Naive thymus-derived CD4-positive, alpha-beta T cell (primary cell): ENCODE measurements at regions not wholly inside any gene's neighbourhood (a gene's known extent, or its start where the extent isn't known, plus 50 kb on each side); places are given as distances from the start of the nearest gene placed in this dataset.

Source experiments
- ATAC-seq: fragments of 150-1000 bp; cut with Tn5 transposase; 2 replicates; pipeline ENCODE4 v1.10.0; 2021; ENCODE audit warnings: mild to moderate bottlenecking, moderate library complexity
- CTCF ChIA-PET: fragments of 350-600 bp; sonication (Branson Sonifier 250); formaldehyde crosslinking; loops from one replicate; lab custom pipeline; 2021; ENCODE audit warnings: antibody characterized with exemption; lab: Charles Lee
- POLR2A ChIA-PET: fragments of 350-600 bp; sonication (Branson Sonifier 250); formaldehyde crosslinking; loops from one replicate; lab custom pipeline; 2021; ENCODE audit warnings: antibody characterized with exemption, inconsistent platforms; lab: Charles Lee
- DNase-seq, 9 donors: peaks; one replicate each; pipeline versions ENCODE4 v3.0.0 to v3.0.0-alpha.2; 2020 to 2022; ENCODE audit warnings: mixed read lengths in 1 of 9
- H3K27ac ChIP-seq: one replicate; pipeline ENCODE4 v1.7.0; 2013; ENCODE audit warnings: mild to moderate bottlenecking, low read depth, low read length, moderate library complexity
- H3K27me3 ChIP-seq, 2 donors: one replicate each; pipeline ENCODE4 v1.7.0; 2013; ENCODE audit warnings: low read length in 2 of 2, mild to moderate bottlenecking in 2 of 2, moderate library complexity in 2 of 2; ENCODE audit not compliant: control insufficient read depth in 2 of 2, insufficient read depth in 2 of 2
- H3K36me3 ChIP-seq, 3 experiments: 1 replicate in 2 of 3; 2 replicates in 1 of 3; pipeline ENCODE4 v1.7.0; 2013; ENCODE audit warnings: low read length in 3 of 3, mild to moderate bottlenecking in 3 of 3, moderate library complexity in 1 of 3; ENCODE audit not compliant: insufficient read depth in 3 of 3, control insufficient read depth in 2 of 3
- H3K4me1 ChIP-seq, 2 donors: one replicate each; pipeline ENCODE4 v1.7.0; 2013; ENCODE audit warnings: low read length in 2 of 2, mild to moderate bottlenecking in 2 of 2, moderate library complexity in 1 of 2; ENCODE audit not compliant: control insufficient read depth in 2 of 2, insufficient read depth in 2 of 2
- H3K4me3 ChIP-seq: 2 replicates; pipeline ENCODE4 v1.7.0; 2013; ENCODE audit warnings: mild to moderate bottlenecking, low read length
- H3K9me3 ChIP-seq, 3 experiments: 1 replicate in 2 of 3; 2 replicates in 1 of 3; pipeline ENCODE4 v1.7.0; 2013; ENCODE audit warnings: low read length in 3 of 3; ENCODE audit not compliant: control insufficient read depth in 2 of 3
- H3K27ac Mint-ChIP-seq, 9 donors: one replicate each; pipeline ENCODE4 v1.8.0; 2020 to 2022; ENCODE audit warnings: mixed read lengths in 9 of 9, mild to moderate bottlenecking in 8 of 9, moderate library complexity in 5 of 9, inconsistent platforms in 2 of 9
- H3K27me3 Mint-ChIP-seq, 5 donors: one replicate each; pipeline ENCODE4 v1.8.0; 2021 to 2022; ENCODE audit warnings: mixed read lengths in 5 of 5, mild to moderate bottlenecking in 1 of 5
- H3K36me3 Mint-ChIP-seq, 5 donors: one replicate each; pipeline ENCODE4 v1.8.0; 2020 to 2022; ENCODE audit warnings: mixed read lengths in 5 of 5, mild to moderate bottlenecking in 3 of 5, inconsistent platforms in 1 of 5
- H3K4me1 Mint-ChIP-seq, 7 donors: one replicate each; pipeline ENCODE4 v1.8.0; 2020 to 2022; ENCODE audit warnings: mixed read lengths in 7 of 7, mild to moderate bottlenecking in 3 of 7, inconsistent platforms in 1 of 7
- H3K4me3 Mint-ChIP-seq, 10 donors: one replicate each; pipeline ENCODE4 v1.8.0; 2020 to 2022; ENCODE audit warnings: mild to moderate bottlenecking in 10 of 10, mixed read lengths in 10 of 10, moderate library complexity in 6 of 10, inconsistent platforms in 2 of 10
- H3K9me3 Mint-ChIP-seq, 11 donors: one replicate each; pipeline ENCODE4 v1.8.0; 2020 to 2022; ENCODE audit warnings: mixed read lengths in 11 of 11, mild to moderate bottlenecking in 4 of 11, inconsistent platforms in 1 of 11, moderate library complexity in 1 of 11
- intact Hi-C, 2 donors: fragments of 100-400 bp; cut with micrococcal nuclease; formaldehyde crosslinking; loops; one replicate each; pipeline ENCODE4 v1.15.1; 2023

DNA sequence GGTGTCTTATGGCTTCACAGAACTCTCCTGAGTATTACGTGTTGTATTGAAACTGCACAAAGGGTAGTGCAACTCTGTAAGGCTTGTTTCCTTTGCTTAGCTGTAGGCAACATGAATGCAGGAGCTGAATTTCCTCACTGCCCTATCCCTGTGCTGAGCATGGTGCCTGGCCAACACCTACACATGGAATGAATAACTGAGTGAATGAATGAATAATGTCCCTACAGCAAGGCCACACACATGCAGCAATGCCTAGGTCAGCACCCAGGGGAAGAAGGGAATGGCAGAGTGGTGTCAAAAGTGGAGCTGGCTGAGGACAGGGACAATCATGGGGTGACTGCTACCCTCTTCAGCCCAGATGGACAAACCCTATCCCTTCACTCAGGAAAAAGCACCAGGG is 655.9 kb downstream of the PTPRU start:
- intact Hi-C loops: no loop called here
- Mint-ChIP-seq H3K9me3 (peaks cover 0 to 1% (median 0%) of the 10 kb centered on the region in 11 donors), H3K4me3 (no peak overlapping the region), H3K4me1 (no peaks in the 10 kb centered on the region), H3K36me3 (no peaks in the 10 kb centered on the region), H3K27me3 (peaks cover 6 to 52% (median 40%) of the 10 kb centered on the region in 5 donors), H3K27ac (no peak overlapping the region)
- no peak overlapping the region for H3K27ac ChIP-seq
- no peak overlapping the region for H3K4me3 ChIP-seq
- no peaks in the 10 kb centered on the region for H3K27me3 ChIP-seq
- H3K4me1 ChIP-seq: no peaks in the 10 kb centered on the region
- ChIA-PET CTCF (no interaction called here), POLR2A (no interaction called here)
- no peaks in the 10 kb centered on the region for H3K36me3 ChIP-seq
- H3K9me3 ChIP-seq: no peaks in the 10 kb centered on the region
- ATAC-seq (no peak), DNase-seq (no peak)

DNA sequence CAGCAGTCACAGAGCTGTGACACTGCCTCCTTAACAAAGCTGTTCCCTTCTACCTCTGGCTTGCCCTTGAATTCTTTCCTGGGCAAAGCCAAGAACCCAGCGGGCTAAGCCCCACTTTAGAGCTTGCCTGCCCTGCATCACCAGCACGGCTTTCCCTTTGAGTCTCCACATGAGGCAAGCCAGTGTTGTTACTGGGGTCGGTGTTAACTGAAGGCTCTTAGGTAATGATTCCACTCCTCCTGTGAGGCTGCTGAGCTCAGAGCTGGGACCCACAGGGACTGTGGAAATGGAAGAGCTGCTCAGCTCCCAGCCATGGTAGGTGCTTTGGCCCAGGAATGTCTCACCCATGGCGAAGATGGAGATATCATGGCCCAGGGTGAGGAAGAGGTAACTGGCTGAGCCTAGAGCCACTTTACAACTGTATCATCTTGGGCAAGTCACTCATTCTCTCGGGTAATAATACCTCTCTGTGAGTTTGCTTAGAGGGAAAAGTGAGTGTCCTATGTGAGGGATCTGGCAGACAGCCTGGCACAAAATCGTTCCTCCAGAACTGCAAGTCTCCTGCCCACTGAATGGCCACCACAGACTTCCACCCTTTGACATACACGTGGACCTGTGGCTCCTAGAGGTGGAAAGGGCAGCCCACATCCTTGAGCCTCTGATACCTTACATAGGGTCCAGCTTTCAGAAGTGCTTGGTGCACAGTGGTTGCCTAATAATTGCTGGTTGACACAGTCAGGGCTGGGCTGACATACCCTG is 654.1 kb downstream of the PTPRU start:
- CTCF ChIA-PET: no interaction called here
- POLR2A ChIA-PET: interaction anchor here (0.6 kb wide), 1 partner anchor 1230 kb away, joined by 6 read pairs; no protein-coding TSS in a partner anchor
- no peak overlapping the region for H3K27ac ChIP-seq
- DNase-seq (no peak), ATAC-seq (no peak)
- Mint-ChIP-seq H3K36me3 (no peaks in the 10 kb centered on the region), H3K27ac (no peak overlapping the region), H3K4me1 (no peaks in the 10 kb centered on the region), H3K9me3 (peaks cover 0 to 1% (median 0%) of the 10 kb centered on the region in 11 donors), H3K27me3 (peaks cover 5 to 39% (median 22%) of the 10 kb centered on the region in 5 donors), H3K4me3 (no peak overlapping the region)
- no peaks in the 10 kb centered on the region for H3K4me1 ChIP-seq
- no peaks in the 10 kb centered on the region for H3K36me3 ChIP-seq
- H3K4me3 ChIP-seq: no peak overlapping the region
- no peaks in the 10 kb centered on the region for H3K9me3 ChIP-seq
- intact Hi-C loops: no loop called here
- no peaks in the 10 kb centered on the region for H3K27me3 ChIP-seq

DNA sequence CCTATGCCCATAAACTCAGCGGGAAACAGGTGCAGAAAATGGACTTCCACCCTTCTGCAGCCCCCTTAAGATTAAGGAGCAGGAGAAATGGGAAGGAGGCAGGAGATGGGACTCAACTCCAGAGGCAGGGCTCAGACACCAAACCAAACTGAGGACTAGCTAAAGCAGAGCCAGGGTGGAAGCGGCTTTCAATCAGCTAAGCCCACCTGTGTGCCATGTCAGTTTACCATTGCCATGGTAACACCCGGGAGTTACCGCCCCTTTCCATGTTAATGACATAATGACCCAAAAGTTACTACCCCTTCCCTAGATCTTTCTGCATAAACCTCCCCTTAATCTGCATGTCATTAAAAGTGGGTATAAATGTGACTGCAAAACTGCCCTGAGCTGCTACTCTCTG is 653.5 kb downstream of the PTPRU start:
- Histone ChIP-seq H3K36me3 (no peaks in the 10 kb centered on the region), H3K27me3 (no peaks in the 10 kb centered on the region), H3K27ac (no peak overlapping the region), H3K4me1 (no peaks in the 10 kb centered on the region), H3K4me3 (no peak overlapping the region), H3K9me3 (no peaks in the 10 kb centered on the region)
- ChIA-PET CTCF (no interaction called here), POLR2A (interaction anchor here (0.6 kb wide), 1 partner anchor 1230 kb away, joined by 6 read pairs; no protein-coding TSS in a partner anchor)
- Mint-ChIP-seq H3K36me3 (no peaks in the 10 kb centered on the region), H3K9me3 (peaks cover 0 to 1% (median 0%) of the 10 kb centered on the region in 11 donors), H3K4me3 (no peak overlapping the region), H3K27ac (no peak overlapping the region), H3K27me3 (peaks cover 5 to 36% (median 16%) of the 10 kb centered on the region in 5 donors), H3K4me1 (no peaks in the 10 kb centered on the region)
- no peak for DNase-seq
- ATAC-seq: no peak
- intact Hi-C loops: no loop called here

DNA sequence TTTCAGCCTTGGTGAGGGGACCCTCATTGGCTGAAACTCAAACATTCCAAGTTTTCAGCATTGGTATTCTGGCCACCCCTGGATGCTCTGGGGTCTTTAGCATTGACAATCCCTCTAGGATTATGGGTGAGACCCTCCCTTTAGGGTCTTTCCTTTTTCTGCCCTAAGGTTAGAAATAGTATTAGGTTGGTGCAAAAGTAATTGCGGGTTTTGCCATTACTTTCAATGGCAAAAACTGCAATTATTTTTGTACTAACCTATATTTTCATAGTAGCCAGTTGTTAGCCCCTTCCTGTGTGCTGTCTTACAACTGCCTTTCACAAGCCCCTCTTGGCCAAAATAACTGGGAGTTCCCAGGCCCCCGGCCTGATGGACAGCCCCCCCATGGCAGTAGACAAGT is 648.4 kb downstream of the PTPRU start:
- Mint-ChIP-seq H3K9me3 (peaks cover 0 to 2% (median 0%) of the 10 kb centered on the region in 11 donors), H3K4me1 (no peaks in the 10 kb centered on the region), H3K27ac (no peak overlapping the region), H3K27me3 (peaks cover 4 to 9% (median 6%) of the 10 kb centered on the region in 5 donors), H3K36me3 (no peaks in the 10 kb centered on the region), H3K4me3 (no peak overlapping the region)
- Histone ChIP-seq H3K4me1 (no peaks in the 10 kb centered on the region), H3K9me3 (no peaks in the 10 kb centered on the region), H3K27me3 (no peaks in the 10 kb centered on the region), H3K4me3 (no peak overlapping the region), H3K27ac (no peak overlapping the region), H3K36me3 (no peaks in the 10 kb centered on the region)
- DNase-seq (no peak), ATAC-seq (no peak)
- ChIA-PET POLR2A (no interaction called here), CTCF (no interaction called here)
- intact Hi-C loops: no loop called here

DNA sequence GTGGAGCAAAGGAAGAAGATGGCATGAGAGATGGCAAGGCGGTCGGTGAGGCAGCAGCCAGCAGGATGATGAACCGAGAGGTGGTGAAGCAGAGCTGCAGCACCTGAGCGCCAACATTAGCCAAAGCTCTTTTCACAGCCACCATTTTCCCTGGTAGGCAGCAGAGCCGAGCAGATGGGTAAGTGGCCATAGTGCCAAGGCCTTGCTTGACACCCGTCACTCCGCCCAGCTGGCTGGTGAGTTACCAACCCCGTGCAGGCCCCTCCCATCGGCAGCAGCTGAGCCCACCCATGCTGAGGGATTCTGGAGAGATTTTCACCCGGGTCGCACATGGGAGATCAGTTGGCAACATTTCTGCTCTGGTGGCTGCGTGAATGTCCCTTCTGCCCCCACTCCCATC is 647.7 kb downstream of the PTPRU start:
- ChIA-PET CTCF (no interaction called here), POLR2A (no interaction called here)
- intact Hi-C loops: no loop called here

DNA sequence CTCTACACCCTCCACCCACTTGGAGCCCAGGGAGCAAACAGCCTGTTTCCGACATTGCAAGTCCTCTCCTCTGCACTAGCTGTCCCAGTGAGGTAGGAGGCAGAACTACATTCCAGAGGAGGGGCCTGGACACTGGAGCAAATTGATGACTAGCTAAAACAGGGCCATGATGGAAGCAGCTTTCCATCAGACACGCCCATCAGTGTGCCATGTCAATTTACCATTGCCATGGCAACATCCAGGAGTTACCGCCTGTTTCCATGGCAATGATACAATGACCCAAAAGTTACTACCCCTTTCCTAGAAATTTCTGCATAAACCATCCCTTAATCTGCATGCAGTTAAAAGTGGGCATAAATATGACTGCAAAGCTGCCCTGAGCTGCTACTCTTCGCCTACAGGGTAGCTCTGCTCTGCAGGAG is 647.1 kb downstream of the PTPRU start:
- intact Hi-C loops: no loop called here
- H3K36me3 Mint-ChIP-seq: no peaks in the 10 kb centered on the region
- peaks cover 0 to 18% (median 6%) of the 10 kb centered on the region in 5 donors for H3K27me3 Mint-ChIP-seq
- H3K4me3 Mint-ChIP-seq: no peak overlapping the region
- peaks cover 0 to 2% (median 0%) of the 10 kb centered on the region in 11 donors for H3K9me3 Mint-ChIP-seq
- H3K4me3 ChIP-seq: no peak overlapping the region
- ChIA-PET CTCF (no interaction called here), POLR2A (no interaction called here)
- no peaks in the 10 kb centered on the region for H3K36me3 ChIP-seq
- H3K27me3 ChIP-seq: no peaks in the 10 kb centered on the region
- H3K27ac Mint-ChIP-seq: no peak overlapping the region
- H3K27ac ChIP-seq: no peak overlapping the region
- H3K4me1 Mint-ChIP-seq: no peaks in the 10 kb centered on the region
- ATAC-seq (no peak), DNase-seq (no peak)
- H3K4me1 ChIP-seq: no peaks in the 10 kb centered on the region
- no peaks in the 10 kb centered on the region for H3K9me3 ChIP-seq

More for the DNA sequence above, 647.7 kb downstream of the PTPRU start:
- H3K9me3 ChIP-seq: no peaks in the 10 kb centered on the region
- no peaks in the 10 kb centered on the region for H3K4me1 ChIP-seq
- H3K27me3 ChIP-seq: no peaks in the 10 kb centered on the region
- H3K4me3 ChIP-seq: no peak overlapping the region
- H3K27me3 Mint-ChIP-seq: peaks cover 0 to 16% (median 6%) of the 10 kb centered on the region in 5 donors
- ATAC-seq: no peak
- H3K36me3 Mint-ChIP-seq: no peaks in the 10 kb centered on the region
- no peaks in the 10 kb centered on the region for H3K36me3 ChIP-seq
- H3K9me3 Mint-ChIP-seq: peaks cover 0 to 2% (median 0%) of the 10 kb centered on the region in 11 donors
- no peak overlapping the region for H3K4me3 Mint-ChIP-seq
- H3K4me1 Mint-ChIP-seq: no peaks in the 10 kb centered on the region
- no peak overlapping the region for H3K27ac Mint-ChIP-seq
- H3K27ac ChIP-seq: no peak overlapping the region
- DNase-seq: no peak

DNA sequence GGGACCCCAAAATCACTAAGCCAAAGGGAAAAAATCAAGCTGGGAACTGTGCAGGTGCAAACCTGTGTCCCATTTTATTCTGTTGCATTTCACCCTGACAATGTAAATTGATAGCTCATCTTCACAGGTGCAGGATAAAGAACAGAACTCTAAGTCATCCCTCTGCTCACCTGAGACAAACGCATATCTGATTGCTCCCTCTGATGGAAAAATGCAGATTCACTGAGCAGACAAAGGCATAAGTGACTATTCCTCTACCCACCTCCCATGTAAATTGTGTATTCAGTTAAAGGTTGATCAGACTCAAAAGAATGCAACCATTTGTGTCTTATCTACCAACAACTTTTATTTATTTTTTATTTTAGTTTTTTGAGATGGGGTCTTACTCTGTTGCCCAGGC is 644.2 kb downstream of the PTPRU start:
- ChIA-PET POLR2A (no interaction called here), CTCF (no interaction called here)
- peaks cover 0 to 5% (median 0%) of the 10 kb centered on the region in 11 donors for H3K9me3 Mint-ChIP-seq
- H3K36me3 Mint-ChIP-seq: no peaks in the 10 kb centered on the region
- no peaks in the 10 kb centered on the region for H3K27me3 ChIP-seq
- no peaks in the 10 kb centered on the region for H3K36me3 ChIP-seq
- no peak overlapping the region for H3K27ac Mint-ChIP-seq
- H3K4me1 Mint-ChIP-seq: no peaks in the 10 kb centered on the region
- no peaks in the 10 kb centered on the region for H3K9me3 ChIP-seq
- H3K27ac ChIP-seq: no peak overlapping the region
- H3K4me3 ChIP-seq: no peak overlapping the region
- no peak for ATAC-seq
- intact Hi-C loops: no loop called here
- H3K4me1 ChIP-seq: no peaks in the 10 kb centered on the region
- no peak overlapping the region for H3K4me3 Mint-ChIP-seq
- H3K27me3 Mint-ChIP-seq: peaks cover 0 to 19% (median 5%) of the 10 kb centered on the region in 5 donors
- no peak for DNase-seq
